ENCODE measurements at regions not wholly inside any gene's neighbourhood (a gene's known extent, or its start where the extent isn't known, plus 50 kb on each side); places are given as distances from the start of the nearest gene placed in this dataset.

DNA sequence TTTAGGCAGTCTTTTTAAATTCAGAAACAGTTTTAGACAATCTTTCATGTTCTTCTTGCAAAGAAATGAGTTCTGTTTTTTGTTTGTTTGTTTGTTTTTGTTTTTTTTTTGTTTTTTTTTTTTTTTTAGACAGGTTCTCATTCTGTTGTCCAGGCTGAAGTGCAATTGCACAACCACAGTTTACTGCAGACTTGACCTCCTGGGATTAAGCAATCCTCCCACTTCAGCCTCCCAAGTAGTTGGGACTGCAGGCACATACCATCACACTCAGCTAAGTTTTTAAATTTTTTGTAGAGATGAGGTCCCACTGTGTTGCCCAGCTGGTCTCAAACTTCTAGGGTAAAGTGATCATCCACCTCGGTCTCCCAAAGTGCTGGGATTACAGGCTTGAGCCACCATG, 96.2 kb downstream of the OTOR start:
- Mint-ChIP-seq H3K27me3 (ENCODE audit: unreplicated experiment) (no peaks in the 10 kb centered on the region), H3K4me3 (ENCODE audit: unreplicated experiment) (no peak overlapping the region), H3K9me3 (ENCODE audit: unreplicated experiment) (no peaks in the 10 kb centered on the region), H3K4me1 (ENCODE audit: low read depth, unreplicated experiment) (no peaks in the 10 kb centered on the region), H3K27ac (ENCODE audit: unreplicated experiment) (no peak overlapping the region), H3K36me3 (ENCODE audit: unreplicated experiment) (no peaks in the 10 kb centered on the region)
- TF ChIP-seq, protein P1, sequence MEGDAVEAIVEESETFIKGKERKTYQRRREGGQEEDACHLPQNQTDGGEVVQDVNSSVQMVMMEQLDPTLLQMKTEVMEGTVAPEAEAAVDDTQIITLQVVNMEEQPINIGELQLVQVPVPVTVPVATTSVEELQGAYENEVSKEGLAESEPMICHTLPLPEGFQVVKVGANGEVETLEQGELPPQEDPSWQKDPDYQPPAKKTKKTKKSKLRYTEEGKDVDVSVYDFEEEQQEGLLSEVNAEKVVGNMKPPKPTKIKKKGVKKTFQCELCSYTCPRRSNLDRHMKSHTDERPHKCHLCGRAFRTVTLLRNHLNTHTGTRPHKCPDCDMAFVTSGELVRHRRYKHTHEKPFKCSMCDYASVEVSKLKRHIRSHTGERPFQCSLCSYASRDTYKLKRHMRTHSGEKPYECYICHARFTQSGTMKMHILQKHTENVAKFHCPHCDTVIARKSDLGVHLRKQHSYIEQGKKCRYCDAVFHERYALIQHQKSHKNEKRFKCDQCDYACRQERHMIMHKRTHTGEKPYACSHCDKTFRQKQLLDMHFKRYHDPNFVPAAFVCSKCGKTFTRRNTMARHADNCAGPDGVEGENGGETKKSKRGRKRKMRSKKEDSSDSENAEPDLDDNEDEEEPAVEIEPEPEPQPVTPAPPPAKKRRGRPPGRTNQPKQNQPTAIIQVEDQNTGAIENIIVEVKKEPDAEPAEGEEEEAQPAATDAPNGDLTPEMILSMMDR (IDR thresholded peaks at IDR 0.05; ENCODE audit: partially characterized antibody, unreplicated experiment) = no peak
- DNase-seq = no peak

DNA sequence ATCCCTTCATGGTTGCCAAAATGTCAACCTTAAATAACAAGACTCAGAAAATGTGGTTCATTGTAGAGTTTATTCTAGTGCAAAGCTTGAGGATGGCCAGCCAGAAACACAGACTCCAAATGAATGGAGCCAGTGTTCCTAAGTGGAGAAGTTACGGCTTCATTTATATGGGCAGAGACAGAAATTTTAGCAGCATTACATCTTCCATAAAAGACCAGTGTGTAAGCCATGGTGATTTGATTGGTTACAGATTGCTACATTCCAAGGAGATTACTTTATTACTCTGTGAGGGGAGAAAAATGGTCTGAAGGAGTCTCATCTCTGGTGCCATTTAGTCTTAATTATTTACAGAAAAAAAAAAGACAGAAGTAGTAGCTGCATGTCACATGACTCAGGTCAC, 97.8 kb downstream of the OTOR start:
- no peaks in the 10 kb centered on the region for H3K4me1 Mint-ChIP-seq (ENCODE audit: low read depth, unreplicated experiment)
- no peak overlapping the region for H3K27ac Mint-ChIP-seq (ENCODE audit: unreplicated experiment)
- no peak for DNase-seq
- TF ChIP-seq, protein P1 (IDR thresholded peaks at IDR 0.05; ENCODE audit: partially characterized antibody, unreplicated experiment) = no peak
- no peak overlapping the region for H3K4me3 Mint-ChIP-seq (ENCODE audit: unreplicated experiment)
- no peaks in the 10 kb centered on the region for H3K9me3 Mint-ChIP-seq (ENCODE audit: unreplicated experiment)
- no peaks in the 10 kb centered on the region for H3K36me3 Mint-ChIP-seq (ENCODE audit: unreplicated experiment)
- no peaks in the 10 kb centered on the region for H3K27me3 Mint-ChIP-seq (ENCODE audit: unreplicated experiment)

DNA sequence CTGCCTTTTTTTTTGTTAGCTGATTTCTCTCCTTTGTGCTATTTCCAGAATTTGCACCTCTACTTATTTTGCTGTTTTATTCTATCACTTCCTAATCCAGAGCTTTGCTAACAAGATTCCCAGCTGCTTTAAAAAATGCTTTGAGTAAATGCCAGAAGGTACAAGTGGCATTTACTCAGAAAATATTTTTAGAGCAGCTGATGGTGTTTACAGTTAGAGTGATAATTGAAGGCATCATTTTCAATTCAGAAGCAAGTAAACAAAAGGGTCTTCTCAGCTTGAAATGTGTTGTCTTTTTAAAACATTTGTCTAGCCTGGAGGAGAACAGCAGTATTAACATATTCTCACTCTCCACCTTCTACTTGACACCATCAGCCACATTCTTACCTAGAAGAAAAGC, 99.9 kb downstream of the OTOR start:
- H3K9me3 Mint-ChIP-seq (ENCODE audit: unreplicated experiment) = no peaks in the 10 kb centered on the region

DNA sequence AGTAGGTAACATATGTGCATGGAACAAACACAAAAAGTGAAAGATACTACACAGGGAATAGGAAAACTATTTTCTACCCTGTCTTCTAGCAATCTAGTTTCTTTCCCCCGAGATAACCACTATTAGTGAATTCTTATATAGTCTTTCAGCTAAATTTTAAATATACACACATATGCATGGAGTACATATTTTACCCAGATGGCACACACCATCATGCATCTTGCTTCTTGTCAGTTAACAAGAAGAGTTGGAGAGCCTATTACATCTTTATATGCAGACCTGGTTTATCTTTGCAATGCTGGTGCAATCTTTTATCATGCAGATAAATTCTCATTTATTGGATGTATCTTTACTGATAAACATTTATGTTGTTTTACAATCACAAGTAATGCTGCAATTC, 100.4 kb downstream of the OTOR start:
- Mint-ChIP-seq H3K27ac (ENCODE audit: unreplicated experiment) (no peak overlapping the region), H3K36me3 (ENCODE audit: unreplicated experiment) (no peaks in the 10 kb centered on the region), H3K9me3 (ENCODE audit: unreplicated experiment) (no peaks in the 10 kb centered on the region), H3K4me1 (ENCODE audit: low read depth, unreplicated experiment) (no peaks in the 10 kb centered on the region), H3K27me3 (ENCODE audit: unreplicated experiment) (no peaks in the 10 kb centered on the region), H3K4me3 (ENCODE audit: unreplicated experiment) (no peak overlapping the region)
- TF ChIP-seq, protein P1 (IDR thresholded peaks at IDR 0.05; ENCODE audit: partially characterized antibody, unreplicated experiment) = no peak
- no peak for DNase-seq

More for the DNA sequence above, 99.9 kb downstream of the OTOR start:
- H3K27me3 Mint-ChIP-seq (ENCODE audit: unreplicated experiment) = no peaks in the 10 kb centered on the region
- no peak overlapping the region for H3K4me3 Mint-ChIP-seq (ENCODE audit: unreplicated experiment)
- no peaks in the 10 kb centered on the region for H3K4me1 Mint-ChIP-seq (ENCODE audit: low read depth, unreplicated experiment)
- no peaks in the 10 kb centered on the region for H3K36me3 Mint-ChIP-seq (ENCODE audit: unreplicated experiment)
- no peak overlapping the region for H3K27ac Mint-ChIP-seq (ENCODE audit: unreplicated experiment)
- no peak for DNase-seq
- TF ChIP-seq, protein P1 (IDR thresholded peaks at IDR 0.05; ENCODE audit: partially characterized antibody, unreplicated experiment) = no peak

DNA sequence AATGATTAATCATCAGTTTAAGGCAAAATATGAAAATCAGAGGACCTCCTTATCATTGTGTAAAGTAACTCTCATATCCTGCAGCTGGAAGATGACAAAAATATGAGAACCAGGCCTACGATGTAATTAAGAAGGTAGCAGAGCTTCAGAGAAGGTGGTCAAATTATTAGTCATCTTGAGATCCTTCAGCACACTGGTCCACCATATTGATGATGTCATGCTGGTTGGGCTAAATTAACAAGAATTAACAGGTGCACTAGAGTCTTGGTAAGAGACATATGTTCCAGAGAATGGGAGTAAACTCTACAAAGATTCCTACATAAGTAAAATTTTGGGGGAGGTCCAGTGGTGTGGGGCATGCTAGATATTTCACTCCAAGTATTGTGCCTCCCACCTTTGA, 112.8 kb downstream of the OTOR start:
- TF ChIP-seq, protein P1 (IDR thresholded peaks at IDR 0.05; ENCODE audit: partially characterized antibody, unreplicated experiment) = no peak
- Mint-ChIP-seq H3K4me1 (ENCODE audit: low read depth, unreplicated experiment) (no peaks in the 10 kb centered on the region), H3K4me3 (ENCODE audit: unreplicated experiment) (no peak overlapping the region), H3K27me3 (ENCODE audit: unreplicated experiment) (peaks cover 4% of the 10 kb centered on the region), H3K9me3 (ENCODE audit: unreplicated experiment) (no peaks in the 10 kb centered on the region), H3K36me3 (ENCODE audit: unreplicated experiment) (no peaks in the 10 kb centered on the region), H3K27ac (ENCODE audit: unreplicated experiment) (no peak overlapping the region)
- no peak for DNase-seq
